ENCODE measurements at regions not wholly inside any gene's neighbourhood (a gene's known extent, or its start where the extent isn't known, plus 50 kb on each side); places are given as distances from the start of the nearest gene placed in this dataset.

GRCh38 chr5:57705769-57706168 lies 223.2 kb upstream of the ACTBL2 start:
- peaks cover 0 to 4% (median 0%) of the 10 kb centered on the region in 3 donors for H3K9me3 Mint-ChIP-seq
- no peaks in the 10 kb centered on the region for H3K4me1 Mint-ChIP-seq
- H3K36me3 ChIP-seq (ENCODE audit: control insufficient read depth in 2 of 2, extremely low read depth in 1 of 2, insufficient read depth in 1 of 2, low read length in 1 of 2), result no peaks in the 10 kb centered on the region
- H3K27ac ChIP-seq (ENCODE audit: low read length), result no peak overlapping the region
- no peak overlapping the region for H3K27ac Mint-ChIP-seq
- ChIA-PET POLR2A (no interaction called here), CTCF (no interaction called here)
- no peak overlapping the region for H3K4me3 ChIP-seq (ENCODE audit: control insufficient read depth in 1 of 2, extremely low read depth in 1 of 2, low read length in 1 of 2)
- DNase-seq (no peak), ATAC-seq (replicated peaks in 1 of 4) (no peak)
- no peak overlapping the region for H3K4me3 Mint-ChIP-seq
- peaks cover 0 to 2% of the 10 kb centered on the region in 2 experiments for H3K4me1 ChIP-seq (ENCODE audit: control insufficient read depth in 1 of 2, extremely low read depth in 1 of 2, insufficient read depth in 2 of 2, low read length in 2 of 2)
- no CpG with 5 or more reads among the region's 3 CpGs for WGBS (ENCODE audit: insufficient coverage)
- H3K27me3 ChIP-seq (replicated peaks in 1 of 2; ENCODE audit: control insufficient read depth in 2 of 2, extremely low read depth in 1 of 2, insufficient read depth in 2 of 2, low read length in 1 of 2), result no peaks in the 10 kb centered on the region
- no peaks in the 10 kb centered on the region for H3K9me3 ChIP-seq
- no peaks in the 10 kb centered on the region for H3K27me3 Mint-ChIP-seq
- no peaks in the 10 kb centered on the region for H3K36me3 Mint-ChIP-seq

DNA sequence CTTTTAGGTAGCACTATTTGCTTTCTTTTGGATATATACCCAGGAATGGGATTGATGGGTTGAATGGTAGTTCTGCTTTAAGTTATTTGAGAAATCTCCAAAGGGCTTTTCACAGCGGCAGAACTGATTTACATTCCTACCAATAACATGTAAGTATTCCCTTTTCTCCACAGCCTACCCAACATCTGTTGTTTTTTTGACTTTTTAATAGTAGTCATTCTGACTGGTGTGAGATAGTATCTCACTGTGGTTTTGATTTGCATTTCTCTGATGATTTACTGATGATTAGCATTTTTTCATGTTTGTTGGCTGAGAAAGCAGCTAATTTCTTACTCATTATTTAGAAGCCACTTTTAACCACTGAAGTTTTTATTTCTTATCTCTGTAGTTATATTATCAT lies 221.1 kb upstream of the ACTBL2 start:
- ChIA-PET CTCF (no interaction called here), POLR2A (no interaction called here)
- DNase-seq (no peak), ATAC-seq (replicated peaks in 1 of 4) (no peak)
- H3K27me3 ChIP-seq (replicated peaks in 1 of 2; ENCODE audit: control insufficient read depth in 2 of 2, extremely low read depth in 1 of 2, insufficient read depth in 2 of 2, low read length in 1 of 2), result no peaks in the 10 kb centered on the region
- peaks cover 0 to 2% of the 10 kb centered on the region in 2 experiments for H3K4me1 ChIP-seq (ENCODE audit: control insufficient read depth in 1 of 2, extremely low read depth in 1 of 2, insufficient read depth in 2 of 2, low read length in 2 of 2)
- Mint-ChIP-seq H3K4me3 (no peak overlapping the region), H3K9me3 (no peaks in the 10 kb centered on the region), H3K27ac (no peak overlapping the region), H3K4me1 (no peaks in the 10 kb centered on the region), H3K27me3 (no peaks in the 10 kb centered on the region), H3K36me3 (no peaks in the 10 kb centered on the region)
- no peak overlapping the region for H3K4me3 ChIP-seq (ENCODE audit: control insufficient read depth in 1 of 2, extremely low read depth in 1 of 2, low read length in 1 of 2)
- no peaks in the 10 kb centered on the region for H3K9me3 ChIP-seq
- no CpG with 5 or more reads among the region's 1 CpG for WGBS (ENCODE audit: insufficient coverage)
- no peaks in the 10 kb centered on the region for H3K36me3 ChIP-seq (ENCODE audit: control insufficient read depth in 2 of 2, extremely low read depth in 1 of 2, insufficient read depth in 1 of 2, low read length in 1 of 2)
- H3K27ac ChIP-seq (ENCODE audit: low read length), result no peak overlapping the region

DNA sequence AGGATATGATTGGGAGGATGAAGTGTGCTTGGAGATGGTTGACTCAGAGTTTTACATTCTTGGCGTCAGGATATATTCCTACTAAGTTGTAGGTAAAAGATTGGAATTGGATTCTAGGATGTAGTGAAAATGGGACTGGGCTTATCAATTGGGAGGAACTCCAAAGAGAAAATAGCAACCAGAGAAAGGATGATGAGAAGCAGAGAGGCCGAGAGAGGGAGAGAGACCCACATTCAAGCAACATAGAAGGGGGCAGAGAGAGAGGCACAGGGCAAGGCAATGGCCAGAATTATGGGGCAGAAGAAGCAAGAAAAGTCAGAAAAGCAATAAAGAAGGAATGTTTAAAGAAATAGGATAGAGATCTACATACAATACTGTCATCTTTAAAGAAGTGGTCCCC lies 217.9 kb upstream of the ACTBL2 start:
- H3K36me3 ChIP-seq (ENCODE audit: control insufficient read depth in 2 of 2, extremely low read depth in 1 of 2, insufficient read depth in 1 of 2, low read length in 1 of 2), result no peaks in the 10 kb centered on the region
- no peaks in the 10 kb centered on the region for H3K27me3 Mint-ChIP-seq
- ATAC-seq (replicated peaks in 1 of 4) (no peak), DNase-seq (no peak)
- no peaks in the 10 kb centered on the region for H3K27me3 ChIP-seq (replicated peaks in 1 of 2; ENCODE audit: control insufficient read depth in 2 of 2, extremely low read depth in 1 of 2, insufficient read depth in 2 of 2, low read length in 1 of 2)
- H3K9me3 Mint-ChIP-seq, result no peaks in the 10 kb centered on the region
- H3K4me3 Mint-ChIP-seq, result no peak overlapping the region
- no peaks in the 10 kb centered on the region for H3K4me1 Mint-ChIP-seq
- no peaks in the 10 kb centered on the region for H3K36me3 Mint-ChIP-seq
- peaks cover 0 to 2% of the 10 kb centered on the region in 2 experiments for H3K4me1 ChIP-seq (ENCODE audit: control insufficient read depth in 1 of 2, extremely low read depth in 1 of 2, insufficient read depth in 2 of 2, low read length in 2 of 2)
- H3K9me3 ChIP-seq, result no peaks in the 10 kb centered on the region
- no peak overlapping the region for H3K4me3 ChIP-seq (ENCODE audit: control insufficient read depth in 1 of 2, extremely low read depth in 1 of 2, low read length in 1 of 2)
- ChIA-PET POLR2A (no interaction called here), CTCF (no interaction called here)
- WGBS (ENCODE audit: insufficient coverage), result 83% methylated on average over 1 of the region's 2 CpGs
- H3K27ac ChIP-seq (ENCODE audit: low read length), result no peak overlapping the region
- H3K27ac Mint-ChIP-seq, result no peak overlapping the region

- no peaks in the 10 kb centered on the region for H3K9me3 Mint-ChIP-seq
- ChIA-PET POLR2A (no interaction called here), CTCF (no interaction called here)
- H3K27ac ChIP-seq (ENCODE audit: low read length), result no peak overlapping the region
- ATAC-seq (replicated peaks in 1 of 4) (no peak), DNase-seq (no peak)
- whole genome bisulfite sequencing (ENCODE audit: insufficient coverage), result 85% methylated on average over 3 of the region's 3 CpGs
- no peaks in the 10 kb centered on the region for H3K27me3 Mint-ChIP-seq
- H3K4me3 ChIP-seq (ENCODE audit: control insufficient read depth in 1 of 2, extremely low read depth in 1 of 2, low read length in 1 of 2), result no peak overlapping the region
- no peaks in the 10 kb centered on the region for H3K9me3 ChIP-seq
- no peak overlapping the region for H3K4me3 Mint-ChIP-seq
- peaks cover 0 to 2% of the 10 kb centered on the region in 2 experiments for H3K4me1 ChIP-seq (ENCODE audit: control insufficient read depth in 1 of 2, extremely low read depth in 1 of 2, insufficient read depth in 2 of 2, low read length in 2 of 2)
- no peaks in the 10 kb centered on the region for H3K27me3 ChIP-seq (replicated peaks in 1 of 2; ENCODE audit: control insufficient read depth in 2 of 2, extremely low read depth in 1 of 2, insufficient read depth in 2 of 2, low read length in 1 of 2)
- H3K36me3 ChIP-seq (ENCODE audit: control insufficient read depth in 2 of 2, extremely low read depth in 1 of 2, insufficient read depth in 1 of 2, low read length in 1 of 2), result no peaks in the 10 kb centered on the region
- H3K27ac Mint-ChIP-seq, result no peak overlapping the region
- H3K36me3 Mint-ChIP-seq, result no peaks in the 10 kb centered on the region
- no peaks in the 10 kb centered on the region for H3K4me1 Mint-ChIP-seq
Measured at GRCh38 chr5:57700072-57700471, 217.5 kb upstream of the ACTBL2 start.

GRCh38 chr5:57698802-57699201 lies 216.2 kb upstream of the ACTBL2 start:
- H3K27me3 Mint-ChIP-seq, result no peaks in the 10 kb centered on the region
- H3K27ac Mint-ChIP-seq, result no peak overlapping the region
- POLR2A ChIA-PET, result no interaction called here
- H3K27me3 ChIP-seq (replicated peaks in 1 of 2; ENCODE audit: control insufficient read depth in 2 of 2, extremely low read depth in 1 of 2, insufficient read depth in 2 of 2, low read length in 1 of 2), result no peaks in the 10 kb centered on the region
- ATAC-seq (replicated peaks in 1 of 4) (no peak), DNase-seq (no peak)
- H3K36me3 ChIP-seq (ENCODE audit: control insufficient read depth in 2 of 2, extremely low read depth in 1 of 2, insufficient read depth in 1 of 2, low read length in 1 of 2), result no peaks in the 10 kb centered on the region
- H3K27ac ChIP-seq (ENCODE audit: low read length), result no peak overlapping the region
- H3K36me3 Mint-ChIP-seq, result no peaks in the 10 kb centered on the region
- H3K4me3 ChIP-seq (ENCODE audit: control insufficient read depth in 1 of 2, extremely low read depth in 1 of 2, low read length in 1 of 2), result no peak overlapping the region
- CTCF ChIA-PET, result no interaction called here
- no peaks in the 10 kb centered on the region for H3K9me3 Mint-ChIP-seq
- no peak overlapping the region for H3K4me3 Mint-ChIP-seq
- H3K4me1 ChIP-seq (ENCODE audit: control insufficient read depth in 1 of 2, extremely low read depth in 1 of 2, insufficient read depth in 2 of 2, low read length in 2 of 2), result no peaks in the 10 kb centered on the region
- H3K9me3 ChIP-seq, result no peaks in the 10 kb centered on the region
- H3K4me1 Mint-ChIP-seq, result no peaks in the 10 kb centered on the region

DNA sequence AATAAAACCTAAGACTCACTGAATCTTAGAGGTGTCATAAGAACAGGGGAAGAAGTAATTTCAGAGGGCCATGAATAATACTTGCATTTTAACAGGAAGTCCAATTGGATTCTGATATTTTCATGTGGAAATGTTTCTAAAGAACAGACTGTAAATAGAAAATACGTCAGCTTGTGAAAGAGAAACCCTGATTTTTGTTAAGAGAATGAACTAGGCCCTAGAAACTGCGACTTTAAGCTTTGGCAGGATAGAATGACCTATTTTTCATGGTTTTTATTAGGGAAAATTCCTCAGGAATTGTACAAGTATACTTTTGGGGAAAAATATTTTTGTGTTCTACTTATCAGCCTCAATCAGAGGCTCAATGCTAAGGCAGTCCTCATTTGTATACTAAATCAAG lies 215.5 kb upstream of the ACTBL2 start:
- no peak overlapping the region for H3K27ac Mint-ChIP-seq
- no peak for ATAC-seq (replicated peaks in 1 of 4)
- H3K4me3 ChIP-seq (ENCODE audit: control insufficient read depth in 1 of 2, extremely low read depth in 1 of 2, low read length in 1 of 2), result no peak overlapping the region
- no peak overlapping the region for H3K27ac ChIP-seq (ENCODE audit: low read length)
- H3K36me3 ChIP-seq (ENCODE audit: control insufficient read depth in 2 of 2, extremely low read depth in 1 of 2, insufficient read depth in 1 of 2, low read length in 1 of 2), result no peaks in the 10 kb centered on the region
- WGBS (ENCODE audit: insufficient coverage), result 64% methylated on average over 2 of the region's 2 CpGs
- H3K4me1 Mint-ChIP-seq, result no peaks in the 10 kb centered on the region
- DNase-seq, result no peak
- POLR2A ChIA-PET, result no interaction called here
- H3K27me3 Mint-ChIP-seq, result no peaks in the 10 kb centered on the region
- H3K4me1 ChIP-seq (ENCODE audit: control insufficient read depth in 1 of 2, extremely low read depth in 1 of 2, insufficient read depth in 2 of 2, low read length in 2 of 2), result no peaks in the 10 kb centered on the region
- H3K9me3 Mint-ChIP-seq, result no peaks in the 10 kb centered on the region
- no peaks in the 10 kb centered on the region for H3K27me3 ChIP-seq (replicated peaks in 1 of 2; ENCODE audit: control insufficient read depth in 2 of 2, extremely low read depth in 1 of 2, insufficient read depth in 2 of 2, low read length in 1 of 2)
- CTCF ChIA-PET, result no interaction called here
- no peaks in the 10 kb centered on the region for H3K9me3 ChIP-seq
- no peaks in the 10 kb centered on the region for H3K36me3 Mint-ChIP-seq
- no peak overlapping the region for H3K4me3 Mint-ChIP-seq

GRCh38 chr5:57696825-57697570 lies 214.4 kb upstream of the ACTBL2 start:
- no peak for DNase-seq
- Mint-ChIP-seq H3K9me3 (no peaks in the 10 kb centered on the region), H3K4me3 (no peak overlapping the region), H3K36me3 (no peaks in the 10 kb centered on the region), H3K27me3 (peaks cover 0 to under 1% of the 10 kb centered on the region in 2 donors), H3K27ac (no peak overlapping the region), H3K4me1 (no peaks in the 10 kb centered on the region)
- ChIA-PET CTCF (no interaction called here), POLR2A (no interaction called here)
- ATAC-seq (replicated peaks in 1 of 4), result no peak
- no peaks in the 10 kb centered on the region for H3K4me1 ChIP-seq (ENCODE audit: control insufficient read depth in 1 of 2, extremely low read depth in 1 of 2, insufficient read depth in 2 of 2, low read length in 2 of 2)
- no peaks in the 10 kb centered on the region for H3K27me3 ChIP-seq (replicated peaks in 1 of 2; ENCODE audit: control insufficient read depth in 2 of 2, extremely low read depth in 1 of 2, insufficient read depth in 2 of 2, low read length in 1 of 2)
- no peaks in the 10 kb centered on the region for H3K9me3 ChIP-seq
- no peaks in the 10 kb centered on the region for H3K36me3 ChIP-seq (ENCODE audit: control insufficient read depth in 2 of 2, extremely low read depth in 1 of 2, insufficient read depth in 1 of 2, low read length in 1 of 2)
- H3K4me3 ChIP-seq (ENCODE audit: control insufficient read depth in 1 of 2, extremely low read depth in 1 of 2, low read length in 1 of 2), result no peak overlapping the region
- WGBS (ENCODE audit: insufficient coverage), result 83% methylated on average over 1 of the region's 4 CpGs
- no peak overlapping the region for H3K27ac ChIP-seq (ENCODE audit: low read length)
